H9 (cell line): ENCODE measurements at regions not wholly inside any gene's neighbourhood (a gene's known extent, or its start where the extent isn't known, plus 50 kb on each side); places are given as distances from the start of the nearest gene placed in this dataset.

ENCODE experiments used
- DNase-seq: peaks from one replicate; pipeline ENCODE4 v3.0.0-alpha.2; 2017
- H2AFZ ChIP-seq: one replicate; pipeline ENCODE4 v1.6.1; 2013; ENCODE audit warnings: mild to moderate bottlenecking, low read length, control low read depth, moderate library complexity
- H2AK5ac ChIP-seq: 2 replicates; pipeline ENCODE4 v1.6.1; 2013; ENCODE audit warnings: low read length, control low read depth, mixed read lengths; ENCODE audit not compliant: insufficient read length
- H2BK120ac ChIP-seq: one replicate; pipeline ENCODE4 v1.6.1; 2013; ENCODE audit warnings: low read depth, mild to moderate bottlenecking, low read length, control low read depth, inconsistent platforms; ENCODE audit not compliant: poor library complexity, severe bottlenecking
- H2BK12ac ChIP-seq: 2 replicates; pipeline ENCODE4 v1.6.1; 2013; ENCODE audit warnings: low read length, control low read depth, mixed read lengths, low read depth; ENCODE audit not compliant: insufficient read length
- H2BK15ac ChIP-seq: 2 replicates; pipeline ENCODE4 v1.6.1; 2013; ENCODE audit warnings: low read depth, low read length, control low read depth
- H2BK20ac ChIP-seq: one replicate; pipeline ENCODE4 v1.6.1; 2013; ENCODE audit warnings: low read depth, mild to moderate bottlenecking, low read length, control low read depth, inconsistent platforms; ENCODE audit not compliant: poor library complexity, severe bottlenecking
- H2BK5ac ChIP-seq: 2 replicates; pipeline ENCODE4 v1.6.1; 2013; ENCODE audit warnings: low read length, control low read depth, mixed read lengths; ENCODE audit not compliant: insufficient read length
- H3K14ac ChIP-seq: 2 replicates; pipeline ENCODE4 v1.6.1; 2013; ENCODE audit warnings: low read length, control low read depth; ENCODE audit not compliant: insufficient read depth
- H3K18ac ChIP-seq: 2 replicates; pipeline ENCODE4 v1.6.1; 2013; ENCODE audit warnings: low read depth, mild to moderate bottlenecking, mixed read lengths, low read length, control low read depth; ENCODE audit not compliant: insufficient read length
- H3K23ac ChIP-seq: 2 replicates; pipeline ENCODE4 v1.6.1; 2013; ENCODE audit warnings: low read length, control low read depth, mixed read lengths, low read depth; ENCODE audit not compliant: insufficient read length
- H3K23me2 ChIP-seq: 2 replicates; pipeline ENCODE4 v1.6.1; 2013; ENCODE audit warnings: low read depth, mild to moderate bottlenecking, mixed read lengths, low read length, control low read depth; ENCODE audit not compliant: insufficient read length, poor library complexity, severe bottlenecking
- H3K27ac ChIP-seq: 2 replicates; pipeline ENCODE4 v1.5.1; 2013; ENCODE audit warnings: low read length, control low read depth, mixed read lengths, low read depth; ENCODE audit not compliant: insufficient read length
- H3K27me3 ChIP-seq: 2 replicates; pipeline ENCODE4 v1.6.1; 2013; ENCODE audit warnings: low read length, control low read depth, inconsistent platforms; ENCODE audit not compliant: insufficient read depth
- H3K4ac ChIP-seq: 2 replicates; pipeline ENCODE4 v1.6.1; 2013; ENCODE audit warnings: low read depth, mild to moderate bottlenecking, control low read depth, inconsistent platforms, low read length, moderate library complexity
- H3K4me1 ChIP-seq: 2 replicates; pipeline ENCODE4 v1.6.1; 2013; ENCODE audit warnings: low read length, control low read depth, inconsistent platforms; ENCODE audit not compliant: insufficient read depth
- H3K4me2 ChIP-seq: 2 replicates; pipeline ENCODE4 v1.6.1; 2013; ENCODE audit warnings: low read length, control low read depth, mixed read lengths; ENCODE audit not compliant: insufficient read length, insufficient read depth
- H3K56ac ChIP-seq: 2 replicates; pipeline ENCODE4 v1.6.1; 2013; ENCODE audit warnings: low read depth, mild to moderate bottlenecking, mixed read lengths, low read length, control low read depth; ENCODE audit not compliant: insufficient read length
- H3K79me1 ChIP-seq: 2 replicates; pipeline ENCODE4 v1.6.1; 2013; ENCODE audit warnings: low read depth, mild to moderate bottlenecking, moderate library complexity, low read length, control low read depth, inconsistent platforms; ENCODE audit not compliant: insufficient read depth, poor library complexity, severe bottlenecking
- H3K79me2 ChIP-seq: 2 replicates; pipeline ENCODE4 v1.6.1; 2013; ENCODE audit warnings: low read length, control low read depth, inconsistent platforms; ENCODE audit not compliant: insufficient read depth
- H3K9ac ChIP-seq: 2 replicates; pipeline ENCODE4 v1.6.1; 2013; ENCODE audit warnings: low read length, control low read depth, mixed read lengths; ENCODE audit not compliant: insufficient read length; ENCODE audit errors: extremely low read depth
- H3K9me3 ChIP-seq: one replicate; pipeline ENCODE4 v1.6.1; 2013; ENCODE audit warnings: low read depth, low read length, inconsistent platforms; ENCODE audit not compliant: control insufficient read depth
- H3T11ph ChIP-seq: one replicate; pipeline ENCODE4 v1.6.1; 2013; ENCODE audit warnings: mild to moderate bottlenecking, low read length, control low read depth, inconsistent platforms
- H4K20me1 ChIP-seq: one replicate; pipeline ENCODE4 v1.6.1; 2013; ENCODE audit not compliant: control insufficient read depth, insufficient read length, insufficient read depth
- H4K5ac ChIP-seq: 2 replicates; pipeline ENCODE4 v1.6.1; 2013; ENCODE audit warnings: low read depth, mild to moderate bottlenecking, mixed read lengths, low read length, control low read depth; ENCODE audit not compliant: insufficient read length
- H4K8ac ChIP-seq: replicated peaks from 2 replicates; pipeline ENCODE4 v1.6.1; 2013; ENCODE audit warnings: low read length, control low read depth, mixed read lengths, low read depth; ENCODE audit not compliant: insufficient read length
- H4K91ac ChIP-seq: 2 replicates; pipeline ENCODE4 v1.6.1; 2013; ENCODE audit warnings: low read depth, mild to moderate bottlenecking, moderate library complexity, mixed read lengths, low read length, control low read depth; ENCODE audit not compliant: insufficient read length
- H3K27ac Mint-ChIP-seq, 3 experiments: 2 replicates in 2 of 3; 3 replicates in 1 of 3; pipeline ENCODE4 v1.8.0; 2020 to 2021; ENCODE audit warnings: mixed read lengths in 3 of 3, mild to moderate bottlenecking in 1 of 3, moderate library complexity in 1 of 3
- H3K27me3 Mint-ChIP-seq: 2 replicates; pipeline ENCODE4 v1.8.0; 2021; ENCODE audit warnings: low read depth, mild to moderate bottlenecking, moderate library complexity, mixed read lengths
- H3K36me3 Mint-ChIP-seq, 3 experiments: 2 replicates in 2 of 3; 3 replicates in 1 of 3; pipeline ENCODE4 v1.8.0; 2020 to 2021; ENCODE audit warnings: low read depth in 3 of 3, mixed read lengths in 3 of 3; ENCODE audit not compliant: insufficient read depth in 1 of 3
- H3K4me1 Mint-ChIP-seq, 2 experiments: 2 replicates each; pipeline ENCODE4 v1.8.0; 2020; ENCODE audit warnings: mixed read lengths in 2 of 2
- H3K4me3 Mint-ChIP-seq, 2 experiments: 2 replicates in 1 of 2; 3 replicates in 1 of 2; pipeline ENCODE4 v1.8.0; 2020 to 2021; ENCODE audit warnings: mild to moderate bottlenecking in 2 of 2, mixed read lengths in 2 of 2, moderate library complexity in 1 of 2
- H3K9me3 Mint-ChIP-seq, 2 experiments: 2 replicates in 1 of 2; 3 replicates in 1 of 2; pipeline ENCODE4 v1.8.0; 2020; ENCODE audit warnings: mild to moderate bottlenecking in 2 of 2, mixed read lengths in 2 of 2, moderate library complexity in 1 of 2
- CTCF ChIP-seq: fragments of 200-600 bp; sonication (generic); conservative IDR thresholded peaks from 3 replicates; pipeline ENCODE4 v1.8.0; 2021; ENCODE audit warnings: antibody characterized with exemption, mild to moderate bottlenecking

GRCh38 chr13:73228546-73228945 lies 169.7 kb downstream of the KLF5 start:
- Histone ChIP-seq H4K91ac (no peak overlapping the region), H2BK20ac (no peak overlapping the region), H3K79me2 (no peaks in the 10 kb centered on the region), H4K8ac (no peak overlapping the region), H3K14ac (no peak overlapping the region), H3K18ac (no peak overlapping the region), H4K5ac (no peak overlapping the region), H3K56ac (no peak overlapping the region), H4K20me1 (no peaks in the 10 kb centered on the region), H2BK15ac (no peak overlapping the region), H3K27me3 (no peaks in the 10 kb centered on the region), H3K23ac (no peak overlapping the region), H3K4me1 (no peaks in the 10 kb centered on the region), H3T11ph (no peak overlapping the region), H3K9me3 (no peaks in the 10 kb centered on the region), H2AK5ac (no peak overlapping the region), H3K23me2 (no peaks in the 10 kb centered on the region), H3K27ac (no peak overlapping the region), H2BK12ac (no peak overlapping the region), H2BK5ac (no peak overlapping the region), H3K9ac (no peak overlapping the region), H3K4me2 (no peak overlapping the region), H3K4ac (no peak overlapping the region), H3K79me1 (no peaks in the 10 kb centered on the region), H2BK120ac (no peak overlapping the region), H2AFZ (no peak overlapping the region)
- Mint-ChIP-seq H3K27me3 (no peaks in the 10 kb centered on the region), H3K9me3 (no peaks in the 10 kb centered on the region), H3K36me3 (no peaks in the 10 kb centered on the region), H3K4me3 (no peak overlapping the region), H3K27ac (no peak overlapping the region), H3K4me1 (no peaks in the 10 kb centered on the region)
- no peak for DNase-seq
- no peak for TF ChIP-seq CTCF
